ENCODE measurements at regions not wholly inside any gene's neighbourhood (a gene's known extent, or its start where the extent isn't known, plus 50 kb on each side); places are given as distances from the start of the nearest gene placed in this dataset.

- TF ChIP-seq USF1 (CRISPR knock-in tag; IDR thresholded peaks at IDR 0.05): no peak
- TF ChIP-seq IRF2 (CRISPR knock-in tag; IDR thresholded peaks at IDR 0.05; ENCODE audit: borderline replicate concordance, low read depth): no peak
- TF ChIP-seq ZNF121 (CRISPR knock-in tag; IDR thresholded peaks at IDR 0.05): no peak
- no peak for TF ChIP-seq ZMAT4 (CRISPR knock-in tag; IDR thresholded peaks at IDR 0.05)
- TF ChIP-seq FOXP1 (CRISPR knock-in tag; IDR thresholded peaks at IDR 0.05; ENCODE audit: borderline replicate concordance): no peak
- TF ChIP-seq SMAD3 (CRISPR knock-in tag; IDR thresholded peaks at IDR 0.05; ENCODE audit: borderline replicate concordance): no peak
- TF ChIP-seq ZNF317 (CRISPR knock-in tag; IDR thresholded peaks at IDR 0.05; ENCODE audit: borderline replicate concordance, low read depth): no peak
- no peaks in the 10 kb centered on the region for H3K36me3 Mint-ChIP-seq
- peaks cover 7% of the 10 kb centered on the region for H3K9me3 Mint-ChIP-seq
- ChIA-PET CTCF (interaction anchor here (1.4 kb wide), 1 partner anchor 21 kb away, joined by 3 read pairs; no protein-coding TSS in a partner anchor), POLR2A (no interaction called here)
- no peak overlapping the region for H3K4me3 Mint-ChIP-seq
- ATAC-seq (no peak), DNase-seq (ENCODE audit: low spot score) (no peak)
- no peaks in the 10 kb centered on the region; the same call in 1 of the 2 replicates for H3K27me3 Mint-ChIP-seq (ENCODE audit: low read depth)
- no peak overlapping the region for H3K27ac Mint-ChIP-seq
- peaks cover 3% of the 10 kb centered on the region; the same call in 1 of the 2 replicates for H3K4me1 Mint-ChIP-seq
These were observed 93.5 kb upstream of the ATG10 start for GRCh38 chr5:81878333-81878732.

GRCh38 chr5:81866994-81867393 is 104.8 kb upstream of the ATG10 start:
- Mint-ChIP-seq H3K36me3 (no peaks in the 10 kb centered on the region), H3K27ac (no peak overlapping the region), H3K9me3 (no peaks in the 10 kb centered on the region), H3K4me1 (peaks cover 11% of the 10 kb centered on the region), H3K4me3 (no peak overlapping the region), H3K27me3 (ENCODE audit: low read depth) (no peaks in the 10 kb centered on the region; the same call in 1 of the 2 replicates)
- CTCF ChIA-PET: no interaction called here
- ATAC-seq: no peak
- POLR2A ChIA-PET: no interaction called here
- no peak for DNase-seq (ENCODE audit: low spot score)
- TF ChIP-seq FOXJ3 (CRISPR knock-in tag; IDR thresholded peaks at IDR 0.05; ENCODE audit: borderline replicate concordance) (no peak), PRRX2 (CRISPR knock-in tag; IDR thresholded peaks at IDR 0.05) (no peak), RORB (CRISPR knock-in tag; IDR thresholded peaks at IDR 0.05) (no peak), ELF4 (CRISPR knock-in tag; IDR thresholded peaks at IDR 0.05; ENCODE audit: low read depth) (no peak), JAZF1 (CRISPR knock-in tag; IDR thresholded peaks at IDR 0.05) (no peak), ZNF121 (CRISPR knock-in tag; IDR thresholded peaks at IDR 0.05) (no peak), NFYB (CRISPR knock-in tag; conservative IDR thresholded peaks at IDR 0.05; ENCODE audit: low read depth) (no peak), CBFB (CRISPR knock-in tag; IDR thresholded peaks at IDR 0.05; ENCODE audit: low read depth) (no peak), SMAD4 (CRISPR knock-in tag; IDR thresholded peaks at IDR 0.05) (no peak), CTCF (IDR thresholded peaks at IDR 0.05) (no peak), ERG (CRISPR knock-in tag; IDR thresholded peaks at IDR 0.05) (no peak), ETV6 (CRISPR knock-in tag; IDR thresholded peaks at IDR 0.05) (no peak), ARID4B (CRISPR knock-in tag; IDR thresholded peaks at IDR 0.05; ENCODE audit: borderline replicate concordance) (no peak), OVOL2 (CRISPR knock-in tag; IDR thresholded peaks at IDR 0.05; ENCODE audit: borderline replicate concordance) (no peak), ATF2 (CRISPR knock-in tag; IDR thresholded peaks at IDR 0.05; ENCODE audit: borderline replicate concordance, low read depth) (no peak), USF2 (CRISPR knock-in tag; IDR thresholded peaks at IDR 0.05) (no peak), NR3C1 (CRISPR knock-in tag; conservative IDR thresholded peaks at IDR 0.05; ENCODE audit: low read depth) (no peak)

Measured in WTC11 (cell line).